GM12878 (cell line): ENCODE measurements at regions not wholly inside any gene's neighbourhood (a gene's known extent, or its start where the extent isn't known, plus 50 kb on each side); places are given as distances from the start of the nearest gene placed in this dataset.

Experiments used
- ATAC-seq: fragments of 200-7000 bp; cut with Tn5 transposase; 3 replicates; pipeline ENCODE4 v1.9.1; 2020; ENCODE audit warnings: mild to moderate bottlenecking, moderate library complexity
- BruUV-seq: library from RNA; stranded (reverse); fragments of 400-500 nt; replicated peaks from 2 replicates; lab custom pipeline; 2021; lab: Mats Ljungman, UMichigan
- CTCF ChIA-PET: fragments of 300-600 bp; sonication (Branson Sonifier 250); formaldehyde crosslinking; extraction: SDS; loops from one replicate; lab custom pipeline; 2021; ENCODE audit warnings: inconsistent platforms; lab: Yijun Ruan, JAX
- POLR2A ChIA-PET: fragments of 350-600 bp; formaldehyde crosslinking; extraction: SDS; loops from one replicate; lab custom pipeline; 2021; ENCODE audit warnings: inconsistent platforms; lab: Charles Lee
- RAD21 ChIA-PET: fragments of 300-600 bp; sonication (Branson Sonifier 250); formaldehyde crosslinking; loops from one replicate; lab custom pipeline; 2023; ENCODE audit warnings: antibody characterized with exemption; ENCODE audit not compliant: unreplicated experiment; lab: Charles Lee
- SMC1A ChIA-PET: fragments of 300-600 bp; sonication (Branson Sonifier 250); formaldehyde crosslinking; loops from one replicate; lab custom pipeline; 2023; ENCODE audit not compliant: unreplicated experiment, uncharacterized antibody; lab: Charles Lee
- DNase-seq: peaks from one replicate; pipeline ENCODE4 v3.0.0-alpha.2; 2011; ENCODE audit warnings: low read depth, low spot score
- FAIRE-seq: peaks from 3 replicates; lab custom pipeline; 2011; peaks lifted over from hg19 to GRCh38; lab: Jason Lieb, UNC
- H2AFZ ChIP-seq: 2 replicates; pipeline ENCODE4 v1.6.0; 2011; ENCODE audit warnings: low read depth, low read length, control low read depth; ENCODE audit not compliant: control insufficient read depth
- H3K27ac ChIP-seq: 2 replicates; pipeline ENCODE4 v1.5.1; 2011; ENCODE audit warnings: control low read depth; ENCODE audit not compliant: control insufficient read depth, insufficient read depth
- H3K27me3 ChIP-seq, 2 experiments: replicated peaks in 1 of 2; 2 replicates each; pipeline versions ENCODE4 v1.6.0 to v1.6.1; 2011; ENCODE audit warnings: low read length in 1 of 2; ENCODE audit not compliant: control insufficient read depth in 2 of 2, insufficient read depth in 2 of 2
- H3K36me3 ChIP-seq, 2 experiments: 2 replicates each; pipeline ENCODE4 v1.5.1; 2011; ENCODE audit warnings: low read length in 1 of 2; ENCODE audit not compliant: control insufficient read depth in 2 of 2, insufficient read depth in 2 of 2
- H3K4me1 ChIP-seq: 2 replicates; pipeline ENCODE4 v1.6.1; 2011; ENCODE audit warnings: mild to moderate bottlenecking, low read length, moderate library complexity, mixed read lengths; ENCODE audit not compliant: control insufficient read depth, insufficient read depth
- H3K4me2 ChIP-seq: 2 replicates; pipeline ENCODE4 v1.6.0; 2011; ENCODE audit warnings: control low read depth; ENCODE audit not compliant: control insufficient read depth, insufficient read depth
- H3K4me3 ChIP-seq: fragments of 200-600 bp; sonication (generic); 2 replicates; pipeline ENCODE4 v1.5.1; 2016
- H3K79me2 ChIP-seq: 2 replicates; pipeline ENCODE4 v1.6.0; 2011; ENCODE audit warnings: low read length; ENCODE audit not compliant: control insufficient read depth, insufficient read depth
- H3K9ac ChIP-seq: 2 replicates; pipeline ENCODE4 v1.8.0; 2011; ENCODE audit warnings: low read length, control low read depth, mixed read lengths; ENCODE audit not compliant: control insufficient read depth, insufficient read depth
- H3K9me3 ChIP-seq: replicated peaks from 3 replicates; pipeline ENCODE4 v1.5.1; 2011; ENCODE audit warnings: mild to moderate bottlenecking, low read length; ENCODE audit not compliant: control insufficient read depth, insufficient read depth
- H4K20me1 ChIP-seq: 2 replicates; pipeline ENCODE4 v1.6.0; 2011; ENCODE audit not compliant: control insufficient read depth, insufficient read depth
- ATF7 ChIP-seq: fragments of 450-650 bp; IDR thresholded peaks from 2 replicates; pipeline ENCODE4 v1.6.1; 2016; ENCODE audit warnings: low read depth, mild to moderate bottlenecking
- BHLHE40 ChIP-seq, 2 experiments: fragments of 450-650 bp in 1 of 2; IDR thresholded peaks; 2 replicates each; pipeline ENCODE4 v1.6.1; 2011 to 2017; ENCODE audit warnings: low read depth in 2 of 2, borderline replicate concordance in 1 of 2, improper control_type of control experiment in 1 of 2, low read length in 1 of 2, mild to moderate bottlenecking in 1 of 2
- EP300 ChIP-seq, 2 experiments: fragments of 150-350 bp in 1 of 2; IDR thresholded peaks; 2 replicates each; pipeline ENCODE4 v1.6.1; 2011 to 2012; ENCODE audit warnings: low read depth in 2 of 2, low read length in 2 of 2, borderline replicate concordance in 1 of 2, improper control_type of control experiment in 1 of 2, inconsistent platforms in 1 of 2; ENCODE audit not compliant: control insufficient read depth in 1 of 2
- ETV6 ChIP-seq, 2 experiments: fragments of 450-650 bp in 1 of 2; IDR thresholded peaks in 1 of 2; conservative IDR thresholded peaks in 1 of 2; 2 replicates each; pipeline ENCODE4 v1.6.1; 2014; ENCODE audit warnings: antibody characterized with exemption in 1 of 2, borderline replicate concordance in 1 of 2, low read depth in 1 of 2, mild to moderate bottlenecking in 1 of 2, moderate library complexity in 1 of 2
- FOXM1 ChIP-seq: IDR thresholded peaks from 2 replicates; pipeline ENCODE4 v1.6.1; 2012; ENCODE audit warnings: low read depth, mild to moderate bottlenecking, inconsistent platforms, low read length, moderate library complexity
- IKZF1 ChIP-seq: fragments of 450-650 bp; conservative IDR thresholded peaks from 2 replicates; pipeline ENCODE4 v1.6.1; 2017; ENCODE audit warnings: antibody characterized with exemption, mild to moderate bottlenecking
- JUND ChIP-seq: IDR thresholded peaks from 2 replicates; pipeline ENCODE4 v1.6.1; 2012; ENCODE audit warnings: low read depth, mild to moderate bottlenecking, low read length, improper control_type of control experiment, moderate library complexity
- MEF2B ChIP-seq: fragments of 450-650 bp; IDR thresholded peaks from 2 replicates; pipeline ENCODE4 v1.6.1; 2018; ENCODE audit warnings: mild to moderate bottlenecking, moderate library complexity; ENCODE audit not compliant: partially characterized antibody, poor library complexity, severe bottlenecking
- MTA2 ChIP-seq: fragments of 450-650 bp; IDR thresholded peaks from 2 replicates; pipeline ENCODE4 v1.6.1; 2016; ENCODE audit warnings: low read depth, mild to moderate bottlenecking, moderate library complexity
- NR2F1 ChIP-seq: fragments of 450-650 bp; conservative IDR thresholded peaks from 2 replicates; pipeline ENCODE4 v1.6.1; 2017; ENCODE audit warnings: mild to moderate bottlenecking
- PKNOX1 ChIP-seq: fragments of 450-650 bp; IDR thresholded peaks from 2 replicates; pipeline ENCODE4 v1.6.1; 2016; ENCODE audit warnings: mild to moderate bottlenecking
- STAT3 ChIP-seq: IDR thresholded peaks from 2 replicates; pipeline ENCODE4 v1.6.1; 2011; ENCODE audit warnings: low read depth, low read length, improper control_type of control experiment
- WGBS: methylation state at CpG from one replicate; pipeline ENCODE4 v1.1.6; 2016; ENCODE audit warnings: low lambda C conversion rate; ENCODE audit not compliant: insufficient replicate concordance, insufficient coverage; ENCODE audit errors: missing lambda C conversion rate; 5-methylcytosine and 5-hydroxymethylcytosine counted together
- in situ Hi-C: fragments of 300-500 bp; cut with MboI; formaldehyde crosslinking; loops from 9 replicates; pipeline ENCODE4 v1.14.3; 2018; ENCODE audit warnings: mixed read lengths
- intact Hi-C: fragments of 100-400 bp; cut with micrococcal nuclease; formaldehyde crosslinking; loops from one replicate; pipeline ENCODE4 v1.14.2; 2022; ENCODE audit not compliant: unreplicated experiment

DNA sequence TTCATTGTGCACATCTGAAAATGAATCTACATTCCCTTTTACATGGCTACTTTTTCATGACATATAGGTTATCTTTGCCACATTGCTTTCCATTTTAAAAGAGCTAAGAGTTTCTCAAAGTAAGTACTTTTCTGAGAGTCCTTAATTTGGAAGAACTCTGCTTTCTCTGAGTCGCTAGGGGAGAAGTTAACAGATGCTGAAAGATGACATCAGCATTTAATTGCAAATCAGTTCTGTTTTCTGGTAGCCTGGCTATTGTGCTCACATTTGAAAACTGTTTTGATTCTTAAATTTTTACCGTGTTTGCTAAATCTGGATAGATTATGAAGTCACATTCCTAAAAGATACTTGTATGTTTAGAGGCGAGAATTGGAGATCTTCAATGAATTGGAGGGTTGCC lies 107.7 kb upstream of the C1QTNF9B start:
- RAD21 ChIA-PET = interaction anchor here (0.9 to 3.2 kb wide), 9 partner anchors 11 to 270 kb away, joined by 3 to 20 read pairs (median 4); no protein-coding TSS in a partner anchor
- Histone ChIP-seq H3K4me1 (no peaks in the 10 kb centered on the region), H3K9ac (no peak overlapping the region), H2AFZ (no peak overlapping the region), H3K9me3 (no peaks in the 10 kb centered on the region), H3K27me3 (no peaks in the 10 kb centered on the region), H3K27ac (no peak overlapping the region), H3K4me2 (no peak overlapping the region), H4K20me1 (no peaks in the 10 kb centered on the region), H3K79me2 (no peaks in the 10 kb centered on the region), H3K4me3 (no peak overlapping the region), H3K36me3 (no peaks in the 10 kb centered on the region)
- FAIRE-seq = no peak
- intact Hi-C loops = loop anchor here (5.0 kb wide), 1 partner anchor 43 kb away; no protein-coding TSS in a partner anchor
- DNase-seq = no peak
- SMC1A ChIA-PET = interaction anchor here (0.7 to 5.6 kb wide), 12 partner anchors 10 to 270 kb away, joined by 3 to 64 read pairs (median 4); no protein-coding TSS in a partner anchor
- peak; percentile 35 for ATAC-seq
- WGBS = 0% methylated on average over 3 of the region's 3 CpGs
- in situ Hi-C loops = no loop called here
- BruUV-seq = no TSS peak
- CTCF ChIA-PET = interaction anchor here (0.5 to 5.8 kb wide), 10 partner anchors 10 to 224 kb away, joined by 3 to 58 read pairs (median 8); no protein-coding TSS in a partner anchor
- POLR2A ChIA-PET = interaction anchor here (0.5 to 1.9 kb wide), 5 partner anchors 9 to 562 kb away, joined by 3 to 6 read pairs (median 5); no protein-coding TSS in a partner anchor
- no peak for TF ChIP-seq JUND
- no peak for TF ChIP-seq FOXM1
- TF ChIP-seq ATF7 = peak; percentile 76

DNA sequence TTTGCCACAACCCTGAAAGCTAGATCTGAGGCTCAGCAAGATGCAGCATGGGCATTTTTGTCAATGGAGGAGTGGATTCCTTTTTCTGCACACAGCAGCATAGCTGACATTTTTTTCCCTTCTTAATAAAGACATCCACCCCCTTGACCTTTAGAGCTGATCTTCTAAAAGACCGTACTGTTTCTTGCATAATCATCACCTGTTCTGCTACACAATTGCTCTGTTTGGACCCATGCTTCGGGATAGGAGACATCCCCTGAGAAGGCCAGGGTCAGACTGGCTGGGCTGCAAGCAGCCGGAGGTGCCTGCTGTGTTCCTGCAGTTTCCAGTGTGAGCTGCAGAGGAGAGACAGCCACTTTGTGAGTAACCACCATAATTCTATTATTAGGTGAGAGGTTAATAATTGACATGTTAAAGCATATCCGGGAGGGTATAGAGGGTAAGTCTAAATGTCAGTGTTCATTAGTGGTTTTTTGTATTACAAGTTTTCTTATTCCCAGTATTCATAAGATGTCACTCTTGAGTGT lies 108.5 kb upstream of the C1QTNF9B start:
- no peaks in the 10 kb centered on the region for H3K79me2 ChIP-seq
- H3K4me2 ChIP-seq = no peak overlapping the region
- DNase-seq (peak; percentile 19), ATAC-seq (peak; percentile 95), FAIRE-seq (no peak)
- H3K36me3 ChIP-seq = no peaks in the 10 kb centered on the region
- H3K27me3 ChIP-seq = no peaks in the 10 kb centered on the region
- in situ Hi-C loops = no loop called here
- H2AFZ ChIP-seq = no peak overlapping the region
- BruUV-seq = no TSS peak
- no peaks in the 10 kb centered on the region for H3K4me1 ChIP-seq
- H4K20me1 ChIP-seq = no peaks in the 10 kb centered on the region
- CTCF ChIA-PET = interaction anchor here (1.0 to 5.8 kb wide), 12 partner anchors 11 to 223 kb away, joined by 3 to 58 read pairs (median 6); no protein-coding TSS in a partner anchor
- WGBS = 17% methylated on average over 4 of the region's 4 CpGs
- no peak overlapping the region for H3K27ac ChIP-seq
- POLR2A ChIA-PET = interaction anchor here (0.5 to 1.9 kb wide), 3 partner anchors 9 to 265 kb away, joined by 4 to 6 read pairs (median 5); no protein-coding TSS in a partner anchor
- H3K4me3 ChIP-seq = no peak overlapping the region
- H3K9ac ChIP-seq = no peak overlapping the region
- intact Hi-C loops = loop anchor here (5.0 kb wide), 1 partner anchor 44 kb away; no protein-coding TSS in a partner anchor
- RAD21 ChIA-PET = interaction anchor here (0.6 to 3.2 kb wide), 15 partner anchors 10 to 269 kb away, joined by 3 to 20 read pairs (median 4); no protein-coding TSS in a partner anchor
- SMC1A ChIA-PET = interaction anchor here (0.6 to 5.6 kb wide), 14 partner anchors 10 to 455 kb away, joined by 3 to 64 read pairs (median 4); no protein-coding TSS in a partner anchor
- H3K9me3 ChIP-seq = no peaks in the 10 kb centered on the region
- TF ChIP-seq STAT3 (no peak), MTA2 (peak; percentile 90), BHLHE40 (IDR thresholded peaks at IDR 0.05; ENCODE audit: borderline replicate concordance in 1 of 2, low read depth in 2 of 2, low read length in 1 of 2) (peak in 1 of 2 experiments; percentile 17; a peak in 1 of 4 replicates), MEF2B (peak; percentile 73), EP300 (IDR thresholded peaks at IDR 0.05; ENCODE audit: borderline replicate concordance in 1 of 2, control insufficient read depth in 1 of 2, low read depth in 2 of 2, low read length in 2 of 2) (peak; percentile 14 to 57; a peak in 1 of 4 replicates), PKNOX1 (peak; percentile 71), ATF7 (peak; percentile 61), ETV6 (conservative IDR thresholded peaks at IDR 0.05 in 1 of 2, IDR thresholded peaks at IDR 0.05 in 1 of 2; ENCODE audit: borderline replicate concordance in 1 of 2, low read depth in 1 of 2) (no peak), NR2F1 (peak; percentile 68), IKZF1 (peak; percentile 21; the same call in 1 of the 2 replicates)
